ENCODE measurements at regions not wholly inside any gene's neighbourhood (a gene's known extent, or its start where the extent isn't known, plus 50 kb on each side); places are given as distances from the start of the nearest gene placed in this dataset.

DNA sequence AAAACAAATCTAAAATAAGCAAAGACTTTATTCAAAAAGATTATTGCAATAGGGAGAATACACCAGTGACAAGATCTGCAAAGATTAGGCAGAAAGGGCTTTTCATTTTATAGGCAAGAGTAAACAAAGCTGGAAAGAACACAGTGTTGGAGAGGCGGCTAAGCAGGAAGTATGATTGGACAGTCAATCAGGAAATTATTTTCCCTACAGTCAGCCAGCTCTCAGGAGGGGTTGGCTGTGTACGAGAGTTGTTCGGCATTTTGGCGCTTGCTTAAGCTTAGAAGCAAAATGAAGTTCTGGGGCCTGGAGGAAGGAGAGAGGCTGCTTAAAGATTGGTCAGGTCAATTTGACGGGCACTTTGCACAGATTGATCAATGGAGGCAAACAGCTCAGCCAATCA, 1030.5 kb downstream of the TLE4 start:
- H3K4me3 Mint-ChIP-seq (ENCODE audit: low read depth), result no peak overlapping the region
- TF ChIP-seq, protein P1, sequence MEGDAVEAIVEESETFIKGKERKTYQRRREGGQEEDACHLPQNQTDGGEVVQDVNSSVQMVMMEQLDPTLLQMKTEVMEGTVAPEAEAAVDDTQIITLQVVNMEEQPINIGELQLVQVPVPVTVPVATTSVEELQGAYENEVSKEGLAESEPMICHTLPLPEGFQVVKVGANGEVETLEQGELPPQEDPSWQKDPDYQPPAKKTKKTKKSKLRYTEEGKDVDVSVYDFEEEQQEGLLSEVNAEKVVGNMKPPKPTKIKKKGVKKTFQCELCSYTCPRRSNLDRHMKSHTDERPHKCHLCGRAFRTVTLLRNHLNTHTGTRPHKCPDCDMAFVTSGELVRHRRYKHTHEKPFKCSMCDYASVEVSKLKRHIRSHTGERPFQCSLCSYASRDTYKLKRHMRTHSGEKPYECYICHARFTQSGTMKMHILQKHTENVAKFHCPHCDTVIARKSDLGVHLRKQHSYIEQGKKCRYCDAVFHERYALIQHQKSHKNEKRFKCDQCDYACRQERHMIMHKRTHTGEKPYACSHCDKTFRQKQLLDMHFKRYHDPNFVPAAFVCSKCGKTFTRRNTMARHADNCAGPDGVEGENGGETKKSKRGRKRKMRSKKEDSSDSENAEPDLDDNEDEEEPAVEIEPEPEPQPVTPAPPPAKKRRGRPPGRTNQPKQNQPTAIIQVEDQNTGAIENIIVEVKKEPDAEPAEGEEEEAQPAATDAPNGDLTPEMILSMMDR (IDR thresholded peaks at IDR 0.05; ENCODE audit: unreplicated experiment), result no peak
- DNase-seq (ENCODE audit: low spot score, unreplicated experiment), result no peak
- no peak overlapping the region for H3K27ac Mint-ChIP-seq
- H3K4me1 Mint-ChIP-seq (ENCODE audit: low read depth), result peaks cover 14% of the 10 kb centered on the region
- no peaks in the 10 kb centered on the region for H3K27me3 Mint-ChIP-seq
- H3K36me3 Mint-ChIP-seq (ENCODE audit: insufficient read depth), result no peaks in the 10 kb centered on the region
- peaks cover 4% of the 10 kb centered on the region for H3K9me3 Mint-ChIP-seq (ENCODE audit: low read depth)

GRCh38 chr9:80596579-80596978, 1024.8 kb downstream of the TLE4 start:
- Mint-ChIP-seq H3K27me3 (no peaks in the 10 kb centered on the region), H3K27ac (no peak overlapping the region), H3K36me3 (ENCODE audit: insufficient read depth) (peaks cover 1% of the 10 kb centered on the region), H3K4me1 (ENCODE audit: low read depth) (no peaks in the 10 kb centered on the region), H3K9me3 (ENCODE audit: low read depth) (peaks cover 8% of the 10 kb centered on the region), H3K4me3 (ENCODE audit: low read depth) (no peak overlapping the region)
- TF ChIP-seq, protein P1 (IDR thresholded peaks at IDR 0.05; ENCODE audit: unreplicated experiment), result no peak
- no peak for DNase-seq (ENCODE audit: low spot score, unreplicated experiment)

GRCh38 chr9:80595192-80595591, 1023.4 kb downstream of the TLE4 start:
- no peaks in the 10 kb centered on the region for H3K4me1 Mint-ChIP-seq (ENCODE audit: low read depth)
- no peak for DNase-seq (ENCODE audit: low spot score, unreplicated experiment)
- H3K27ac Mint-ChIP-seq, result no peak overlapping the region
- no peak overlapping the region for H3K4me3 Mint-ChIP-seq (ENCODE audit: low read depth)
- H3K27me3 Mint-ChIP-seq, result no peaks in the 10 kb centered on the region
- peaks cover 1% of the 10 kb centered on the region for H3K36me3 Mint-ChIP-seq (ENCODE audit: insufficient read depth)
- TF ChIP-seq, protein P1 (IDR thresholded peaks at IDR 0.05; ENCODE audit: unreplicated experiment), result no peak
- H3K9me3 Mint-ChIP-seq (ENCODE audit: low read depth), result peaks cover 8% of the 10 kb centered on the region

DNA sequence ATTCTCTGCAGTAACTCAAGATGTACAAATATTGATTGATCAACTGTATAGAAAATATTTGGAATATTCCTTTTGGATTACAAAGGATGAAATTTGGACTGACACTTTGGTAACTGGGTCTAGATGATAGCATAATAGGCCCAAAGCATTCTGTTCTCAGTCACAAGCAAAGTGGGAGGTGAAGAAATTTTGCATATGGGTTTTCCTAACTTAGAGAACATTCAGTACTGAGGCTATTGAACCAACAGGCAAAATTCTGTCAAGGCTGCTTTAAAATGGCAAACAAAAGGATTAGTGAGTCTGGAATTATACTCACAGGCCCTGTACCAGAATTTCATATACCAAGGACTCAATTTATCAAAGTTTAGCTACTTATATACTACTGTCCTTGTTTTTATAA, 1020.6 kb downstream of the TLE4 start:
- DNase-seq (ENCODE audit: low spot score, unreplicated experiment), result no peak
- Mint-ChIP-seq H3K27me3 (no peaks in the 10 kb centered on the region), H3K27ac (no peak overlapping the region), H3K36me3 (ENCODE audit: insufficient read depth) (peaks cover 1% of the 10 kb centered on the region), H3K4me3 (ENCODE audit: low read depth) (no peak overlapping the region), H3K4me1 (ENCODE audit: low read depth) (no peaks in the 10 kb centered on the region), H3K9me3 (ENCODE audit: low read depth) (peaks cover 8% of the 10 kb centered on the region)
- TF ChIP-seq, protein P1 (IDR thresholded peaks at IDR 0.05; ENCODE audit: unreplicated experiment), result no peak

- Mint-ChIP-seq H3K4me1 (ENCODE audit: low read depth) (no peaks in the 10 kb centered on the region), H3K27ac (no peak overlapping the region), H3K9me3 (ENCODE audit: low read depth) (no peaks in the 10 kb centered on the region), H3K36me3 (ENCODE audit: insufficient read depth) (no peaks in the 10 kb centered on the region), H3K27me3 (no peaks in the 10 kb centered on the region), H3K4me3 (ENCODE audit: low read depth) (no peak overlapping the region)
- no peak for DNase-seq (ENCODE audit: low spot score, unreplicated experiment)
- TF ChIP-seq, protein P1 (IDR thresholded peaks at IDR 0.05; ENCODE audit: unreplicated experiment), result no peak
Observed at GRCh38 chr9:80586786-80587330, 1015.1 kb downstream of the TLE4 start.

All from progenitor cell of endocrine pancreas (in vitro differentiated cells).